Effector memory CD4-positive, alpha-beta T cell (primary cell): ENCODE measurements at regions not wholly inside any gene's neighbourhood (a gene's known extent, or its start where the extent isn't known, plus 50 kb on each side); places are given as distances from the start of the nearest gene placed in this dataset.
"Not testable (repeated sequence)": the region's sequence is repeated elsewhere in the genome, so short reads cannot be mapped to it uniquely, and the experiment has no call there.

Experiments
- DNase-seq, 3 donors: peaks; one replicate each; pipeline ENCODE4 v3.0.0-alpha.2; 2020
- H3K27ac ChIP-seq: 2 replicates; pipeline ENCODE4 v1.7.0; 2013; ENCODE audit warnings: mild to moderate bottlenecking, low read length, moderate library complexity; ENCODE audit not compliant: insufficient read depth, poor library complexity, severe bottlenecking
- H3K27me3 ChIP-seq: replicated peaks from 2 replicates; pipeline ENCODE4 v1.7.0; 2013; ENCODE audit warnings: mild to moderate bottlenecking, low read length; ENCODE audit not compliant: insufficient read depth, control insufficient read depth, poor library complexity, severe bottlenecking
- H3K36me3 ChIP-seq: 2 replicates; pipeline ENCODE4 v1.7.0; 2013; ENCODE audit warnings: mild to moderate bottlenecking, low read length, moderate library complexity; ENCODE audit not compliant: control insufficient read depth, insufficient read depth
- H3K4me1 ChIP-seq: 2 replicates; pipeline ENCODE4 v1.7.0; 2013; ENCODE audit warnings: low read length, mild to moderate bottlenecking; ENCODE audit not compliant: control insufficient read depth, insufficient read depth, poor library complexity, severe bottlenecking
- H3K4me3 ChIP-seq: 2 replicates; pipeline ENCODE4 v1.7.0; 2013; ENCODE audit warnings: low read length, low read depth, mild to moderate bottlenecking; ENCODE audit not compliant: insufficient read depth, poor library complexity, severe bottlenecking
- H3K9me3 ChIP-seq: 2 replicates; pipeline ENCODE4 v1.7.0; 2013; ENCODE audit warnings: mild to moderate bottlenecking, low read length, moderate library complexity; ENCODE audit not compliant: control insufficient read depth

DNA sequence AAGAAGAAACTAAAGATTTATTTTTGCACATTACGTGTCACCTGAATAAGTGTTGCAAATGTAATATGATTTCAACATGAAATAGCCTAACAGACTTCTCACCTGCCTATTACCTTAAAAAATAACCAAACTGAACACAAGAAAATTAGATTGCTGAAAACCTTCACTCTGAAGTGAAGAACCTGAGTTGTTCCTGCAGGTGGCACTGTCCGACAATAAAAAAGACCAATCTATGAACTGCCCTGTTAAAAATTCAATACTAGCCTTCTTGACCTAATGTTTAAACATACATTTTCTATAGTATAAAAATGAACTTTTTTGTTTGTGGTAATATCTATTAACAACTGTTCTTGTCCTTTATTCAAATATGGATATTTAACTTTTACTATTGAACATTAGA, 69.2 kb upstream of the PNPLA4 start:
- DNase-seq: peak in 1 of 3 donors; percentile 6
- H3K27me3 ChIP-seq: no peaks in the 10 kb centered on the region

DNA sequence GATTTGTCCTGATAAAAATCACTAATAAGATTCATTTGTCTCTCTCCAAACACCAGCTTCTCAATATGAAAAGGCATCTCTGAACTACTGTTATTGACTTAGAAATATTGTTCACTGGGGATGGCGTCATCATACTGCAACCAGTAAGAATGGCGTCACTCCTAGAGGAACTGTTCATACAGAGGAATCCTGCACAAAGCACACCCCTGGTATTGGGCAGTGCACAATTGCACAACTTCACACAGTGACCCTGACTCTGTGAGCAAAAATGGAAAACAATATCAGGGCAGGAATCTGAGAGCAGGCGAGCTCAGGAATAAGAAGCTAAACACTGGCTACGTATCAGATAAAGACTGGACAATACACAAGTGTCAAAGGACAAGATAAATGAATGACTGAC, 66.7 kb upstream of the PNPLA4 start:
- Histone ChIP-seq H3K36me3 (no peaks in the 10 kb centered on the region), H3K9me3 (no peaks in the 10 kb centered on the region), H3K27me3 (no peaks in the 10 kb centered on the region), H3K27ac (no peak overlapping the region), H3K4me3 (no peak overlapping the region), H3K4me1 (no peaks in the 10 kb centered on the region)
- no peak for DNase-seq

More for the DNA sequence above, 69.2 kb upstream of the PNPLA4 start:
- Histone ChIP-seq H3K27ac (no peak overlapping the region), H3K36me3 (no peaks in the 10 kb centered on the region), H3K9me3 (no peaks in the 10 kb centered on the region), H3K4me3 (no peak overlapping the region), H3K4me1 (no peaks in the 10 kb centered on the region)

- not testable (repeated sequence) for H3K36me3 ChIP-seq, H3K4me3 ChIP-seq, H3K27me3 ChIP-seq, H3K9me3 ChIP-seq, H3K27ac ChIP-seq, DNase-seq, H3K4me1 ChIP-seq
These were observed 61.0 kb upstream of the PNPLA4 start for GRCh38 chrX:7988013-7988759.

- no peak for DNase-seq
- H3K9me3 ChIP-seq: no peaks in the 10 kb centered on the region
- no peaks in the 10 kb centered on the region for H3K27me3 ChIP-seq
- H3K4me1 ChIP-seq: no peaks in the 10 kb centered on the region
- no peak overlapping the region for H3K4me3 ChIP-seq
- H3K27ac ChIP-seq: no peak overlapping the region
- no peaks in the 10 kb centered on the region for H3K36me3 ChIP-seq
These were observed 60.2 kb upstream of the PNPLA4 start for GRCh38 chrX:7987160-7988012.

DNA sequence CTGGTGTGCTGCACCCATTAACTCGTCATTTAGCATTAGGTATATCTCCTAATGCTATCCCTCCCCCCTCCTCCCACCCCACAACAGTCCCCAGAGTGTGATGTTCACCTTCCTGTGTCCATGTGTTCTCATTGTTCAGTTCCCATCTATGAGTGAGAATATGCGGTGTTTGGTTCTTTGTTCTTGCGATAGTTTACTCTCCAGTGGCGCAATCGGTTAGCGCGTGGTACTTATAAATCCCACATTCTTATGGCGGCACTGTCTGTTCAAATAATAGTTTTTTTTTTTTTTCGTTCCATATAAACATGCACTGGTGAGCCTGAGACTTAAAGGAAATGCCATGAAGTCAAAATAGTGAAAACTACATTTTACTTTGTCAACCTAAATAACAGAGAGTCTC, 59.5 kb upstream of the PNPLA4 start:
- H3K27me3 ChIP-seq, H3K27ac ChIP-seq, DNase-seq, H3K4me3 ChIP-seq, H3K36me3 ChIP-seq, H3K9me3 ChIP-seq, H3K4me1 ChIP-seq: not testable (repeated sequence)

DNA sequence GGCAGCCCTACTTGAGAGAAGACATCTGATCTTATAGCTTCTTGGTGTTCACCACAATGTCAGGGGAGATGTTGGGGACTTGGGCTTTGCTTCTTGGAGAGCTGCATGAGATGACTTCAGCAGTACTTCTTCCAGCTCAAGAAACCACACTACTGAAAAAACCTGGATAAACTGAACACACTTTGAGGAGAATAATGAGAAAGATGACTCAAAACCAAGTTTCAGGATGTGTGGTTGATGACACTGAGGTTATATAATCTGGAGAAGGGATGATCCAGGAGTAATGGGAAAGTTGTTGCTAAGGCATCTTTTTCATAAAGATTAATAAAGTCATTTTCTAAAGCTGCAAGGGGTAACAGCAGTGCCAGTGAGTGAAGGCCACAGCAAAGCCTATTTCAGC, 58.4 kb upstream of the PNPLA4 start:
- Histone ChIP-seq H3K4me1 (no peaks in the 10 kb centered on the region), H3K36me3 (no peaks in the 10 kb centered on the region), H3K9me3 (no peaks in the 10 kb centered on the region), H3K27me3 (no peaks in the 10 kb centered on the region), H3K4me3 (no peak overlapping the region), H3K27ac (no peak overlapping the region)
- DNase-seq: no peak

DNA sequence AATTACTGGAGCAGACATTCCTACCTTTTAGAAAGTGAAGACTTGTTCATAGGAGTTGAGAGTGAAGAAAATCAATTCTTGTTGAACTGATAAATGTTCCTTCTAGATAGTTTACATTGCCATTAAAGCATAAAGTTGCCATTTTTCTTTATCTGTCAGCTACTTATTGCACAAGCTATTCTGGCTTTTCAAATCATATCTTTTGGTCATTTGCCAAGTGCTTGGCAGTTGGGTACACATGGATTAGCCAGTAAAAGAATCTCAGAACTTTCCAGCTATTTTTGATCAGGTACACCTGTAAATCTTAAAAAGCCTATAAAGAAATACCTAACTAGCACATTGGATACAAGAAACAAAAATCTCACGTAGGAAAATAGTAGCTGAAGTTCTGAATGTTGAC, 56.4 kb upstream of the PNPLA4 start:
- H3K4me1 ChIP-seq: no peaks in the 10 kb centered on the region
- no peaks in the 10 kb centered on the region for H3K27me3 ChIP-seq
- no peaks in the 10 kb centered on the region for H3K9me3 ChIP-seq
- no peak for DNase-seq
- H3K4me3 ChIP-seq: no peak overlapping the region
- no peak overlapping the region for H3K27ac ChIP-seq
- H3K36me3 ChIP-seq: no peaks in the 10 kb centered on the region
